H9 (cell line): ENCODE measurements at regions not wholly inside any gene's neighbourhood (a gene's known extent, or its start where the extent isn't known, plus 50 kb on each side); places are given as distances from the start of the nearest gene placed in this dataset.

ENCODE experiments used
- DNase-seq: peaks from one replicate; pipeline ENCODE4 v3.0.0-alpha.2; 2017
- H2AFZ ChIP-seq: one replicate; pipeline ENCODE4 v1.6.1; 2013; ENCODE audit warnings: mild to moderate bottlenecking, low read length, control low read depth, moderate library complexity
- H2AK5ac ChIP-seq: 2 replicates; pipeline ENCODE4 v1.6.1; 2013; ENCODE audit warnings: low read length, control low read depth, mixed read lengths; ENCODE audit not compliant: insufficient read length
- H2BK120ac ChIP-seq: one replicate; pipeline ENCODE4 v1.6.1; 2013; ENCODE audit warnings: low read depth, mild to moderate bottlenecking, low read length, control low read depth, inconsistent platforms; ENCODE audit not compliant: poor library complexity, severe bottlenecking
- H2BK12ac ChIP-seq: 2 replicates; pipeline ENCODE4 v1.6.1; 2013; ENCODE audit warnings: low read length, control low read depth, mixed read lengths, low read depth; ENCODE audit not compliant: insufficient read length
- H2BK15ac ChIP-seq: 2 replicates; pipeline ENCODE4 v1.6.1; 2013; ENCODE audit warnings: low read depth, low read length, control low read depth
- H2BK20ac ChIP-seq: one replicate; pipeline ENCODE4 v1.6.1; 2013; ENCODE audit warnings: low read depth, mild to moderate bottlenecking, low read length, control low read depth, inconsistent platforms; ENCODE audit not compliant: poor library complexity, severe bottlenecking
- H2BK5ac ChIP-seq: 2 replicates; pipeline ENCODE4 v1.6.1; 2013; ENCODE audit warnings: low read length, control low read depth, mixed read lengths; ENCODE audit not compliant: insufficient read length
- H3K14ac ChIP-seq: 2 replicates; pipeline ENCODE4 v1.6.1; 2013; ENCODE audit warnings: low read length, control low read depth; ENCODE audit not compliant: insufficient read depth
- H3K18ac ChIP-seq: 2 replicates; pipeline ENCODE4 v1.6.1; 2013; ENCODE audit warnings: low read depth, mild to moderate bottlenecking, mixed read lengths, low read length, control low read depth; ENCODE audit not compliant: insufficient read length
- H3K23ac ChIP-seq: 2 replicates; pipeline ENCODE4 v1.6.1; 2013; ENCODE audit warnings: low read length, control low read depth, mixed read lengths, low read depth; ENCODE audit not compliant: insufficient read length
- H3K23me2 ChIP-seq: 2 replicates; pipeline ENCODE4 v1.6.1; 2013; ENCODE audit warnings: low read depth, mild to moderate bottlenecking, mixed read lengths, low read length, control low read depth; ENCODE audit not compliant: insufficient read length, poor library complexity, severe bottlenecking
- H3K27ac ChIP-seq: 2 replicates; pipeline ENCODE4 v1.5.1; 2013; ENCODE audit warnings: low read length, control low read depth, mixed read lengths, low read depth; ENCODE audit not compliant: insufficient read length
- H3K27me3 ChIP-seq: 2 replicates; pipeline ENCODE4 v1.6.1; 2013; ENCODE audit warnings: low read length, control low read depth, inconsistent platforms; ENCODE audit not compliant: insufficient read depth
- H3K4ac ChIP-seq: 2 replicates; pipeline ENCODE4 v1.6.1; 2013; ENCODE audit warnings: low read depth, mild to moderate bottlenecking, control low read depth, inconsistent platforms, low read length, moderate library complexity
- H3K4me1 ChIP-seq: 2 replicates; pipeline ENCODE4 v1.6.1; 2013; ENCODE audit warnings: low read length, control low read depth, inconsistent platforms; ENCODE audit not compliant: insufficient read depth
- H3K4me2 ChIP-seq: 2 replicates; pipeline ENCODE4 v1.6.1; 2013; ENCODE audit warnings: low read length, control low read depth, mixed read lengths; ENCODE audit not compliant: insufficient read length, insufficient read depth
- H3K56ac ChIP-seq: 2 replicates; pipeline ENCODE4 v1.6.1; 2013; ENCODE audit warnings: low read depth, mild to moderate bottlenecking, mixed read lengths, low read length, control low read depth; ENCODE audit not compliant: insufficient read length
- H3K79me1 ChIP-seq: 2 replicates; pipeline ENCODE4 v1.6.1; 2013; ENCODE audit warnings: low read depth, mild to moderate bottlenecking, moderate library complexity, low read length, control low read depth, inconsistent platforms; ENCODE audit not compliant: insufficient read depth, poor library complexity, severe bottlenecking
- H3K79me2 ChIP-seq: 2 replicates; pipeline ENCODE4 v1.6.1; 2013; ENCODE audit warnings: low read length, control low read depth, inconsistent platforms; ENCODE audit not compliant: insufficient read depth
- H3K9ac ChIP-seq: 2 replicates; pipeline ENCODE4 v1.6.1; 2013; ENCODE audit warnings: low read length, control low read depth, mixed read lengths; ENCODE audit not compliant: insufficient read length; ENCODE audit errors: extremely low read depth
- H3K9me3 ChIP-seq: one replicate; pipeline ENCODE4 v1.6.1; 2013; ENCODE audit warnings: low read depth, low read length, inconsistent platforms; ENCODE audit not compliant: control insufficient read depth
- H3T11ph ChIP-seq: one replicate; pipeline ENCODE4 v1.6.1; 2013; ENCODE audit warnings: mild to moderate bottlenecking, low read length, control low read depth, inconsistent platforms
- H4K20me1 ChIP-seq: one replicate; pipeline ENCODE4 v1.6.1; 2013; ENCODE audit not compliant: control insufficient read depth, insufficient read length, insufficient read depth
- H4K5ac ChIP-seq: 2 replicates; pipeline ENCODE4 v1.6.1; 2013; ENCODE audit warnings: low read depth, mild to moderate bottlenecking, mixed read lengths, low read length, control low read depth; ENCODE audit not compliant: insufficient read length
- H4K8ac ChIP-seq: replicated peaks from 2 replicates; pipeline ENCODE4 v1.6.1; 2013; ENCODE audit warnings: low read length, control low read depth, mixed read lengths, low read depth; ENCODE audit not compliant: insufficient read length
- H4K91ac ChIP-seq: 2 replicates; pipeline ENCODE4 v1.6.1; 2013; ENCODE audit warnings: low read depth, mild to moderate bottlenecking, moderate library complexity, mixed read lengths, low read length, control low read depth; ENCODE audit not compliant: insufficient read length
- H3K27ac Mint-ChIP-seq, 3 experiments: 2 replicates in 2 of 3; 3 replicates in 1 of 3; pipeline ENCODE4 v1.8.0; 2020 to 2021; ENCODE audit warnings: mixed read lengths in 3 of 3, mild to moderate bottlenecking in 1 of 3, moderate library complexity in 1 of 3
- H3K27me3 Mint-ChIP-seq: 2 replicates; pipeline ENCODE4 v1.8.0; 2021; ENCODE audit warnings: low read depth, mild to moderate bottlenecking, moderate library complexity, mixed read lengths
- H3K36me3 Mint-ChIP-seq, 3 experiments: 2 replicates in 2 of 3; 3 replicates in 1 of 3; pipeline ENCODE4 v1.8.0; 2020 to 2021; ENCODE audit warnings: low read depth in 3 of 3, mixed read lengths in 3 of 3; ENCODE audit not compliant: insufficient read depth in 1 of 3
- H3K4me1 Mint-ChIP-seq, 2 experiments: 2 replicates each; pipeline ENCODE4 v1.8.0; 2020; ENCODE audit warnings: mixed read lengths in 2 of 2
- H3K4me3 Mint-ChIP-seq, 2 experiments: 2 replicates in 1 of 2; 3 replicates in 1 of 2; pipeline ENCODE4 v1.8.0; 2020 to 2021; ENCODE audit warnings: mild to moderate bottlenecking in 2 of 2, mixed read lengths in 2 of 2, moderate library complexity in 1 of 2
- H3K9me3 Mint-ChIP-seq, 2 experiments: 2 replicates in 1 of 2; 3 replicates in 1 of 2; pipeline ENCODE4 v1.8.0; 2020; ENCODE audit warnings: mild to moderate bottlenecking in 2 of 2, mixed read lengths in 2 of 2, moderate library complexity in 1 of 2
- CTCF ChIP-seq: fragments of 200-600 bp; sonication (generic); conservative IDR thresholded peaks from 3 replicates; pipeline ENCODE4 v1.8.0; 2021; ENCODE audit warnings: antibody characterized with exemption, mild to moderate bottlenecking
- WGBS: extraction: QIAGEN DNeasy Blood & Tissue Kit; methylation state at CpG from one replicate; pipeline ENCODE4 v1.1.7; 2013; ENCODE audit warnings: missing lambda C conversion rate, low lambda C conversion rate, mixed read lengths; ENCODE audit not compliant: insufficient read length; ENCODE audit errors: extremely low coverage; 5-methylcytosine and 5-hydroxymethylcytosine counted together

GRCh38 chr9:89687188-89687587, 82.4 kb downstream of the GADD45G start:
- H3K79me1 ChIP-seq = no peaks in the 10 kb centered on the region
- no peak overlapping the region for H3K27ac ChIP-seq
- no peak overlapping the region for H3K18ac ChIP-seq
- no peak overlapping the region for H2BK120ac ChIP-seq
- no peak overlapping the region for H2BK20ac ChIP-seq
- no peak for DNase-seq
- H4K91ac ChIP-seq = no peak overlapping the region
- H2BK15ac ChIP-seq = no peak overlapping the region
- no peak overlapping the region for H3K9ac ChIP-seq
- no peaks in the 10 kb centered on the region for H4K20me1 ChIP-seq
- peaks cover 38 to 39% of the 10 kb centered on the region in 2 experiments for H3K4me1 Mint-ChIP-seq
- no CpG with 5 or more reads among the region's 3 CpGs for WGBS
- no peak overlapping the region for H2AFZ ChIP-seq
- no peak overlapping the region for H4K5ac ChIP-seq
- no peaks in the 10 kb centered on the region for H3K9me3 ChIP-seq
- no peak for TF ChIP-seq CTCF
- no peak overlapping the region for H3K23ac ChIP-seq
- H3K4me2 ChIP-seq = no peak overlapping the region
- peaks cover 11% of the 10 kb centered on the region for H3K27me3 Mint-ChIP-seq
- H3K79me2 ChIP-seq = no peaks in the 10 kb centered on the region
- no peak overlapping the region for H3K27ac Mint-ChIP-seq
- H3K9me3 Mint-ChIP-seq = 0 out of 5 replicates have a peak, but pooled peaks cover 0 to 3% of the 10 kb centered on the region in 2 experiments
- no peak overlapping the region for H2BK5ac ChIP-seq
- H3T11ph ChIP-seq = no peak overlapping the region
- H3K36me3 Mint-ChIP-seq = no peaks in the 10 kb centered on the region
- H4K8ac ChIP-seq = no peak overlapping the region
- no peak overlapping the region for H2BK12ac ChIP-seq
- no peak overlapping the region for H2AK5ac ChIP-seq
- H3K4me1 ChIP-seq = peaks cover 5% of the 10 kb centered on the region; the same call in 1 of the 2 replicates
- H3K4ac ChIP-seq = no peak overlapping the region
- H3K23me2 ChIP-seq = no peaks in the 10 kb centered on the region
- no peak overlapping the region for H3K56ac ChIP-seq
- H3K27me3 ChIP-seq = no peaks in the 10 kb centered on the region
- H3K14ac ChIP-seq = 0 out of 2 replicates have a peak overlapping the region, but pooled peaks have one; percentile 16
- no peak overlapping the region for H3K4me3 Mint-ChIP-seq
